Right atrium auricular region (tissue), 2 donors: ENCODE measurements at regions not wholly inside any gene's neighbourhood (a gene's known extent, or its start where the extent isn't known, plus 50 kb on each side); places are given as distances from the start of the nearest gene placed in this dataset.

Experiments used
- DNase-seq: peaks from one replicate; pipeline ENCODE4 v3.0.0-alpha.2; 2019; ENCODE audit warnings: low spot score
- H3K27ac ChIP-seq, 2 donors: fragments of 200-600 bp; sonication (generic); 1 replicate in 1 of 2; 2 replicates in 1 of 2; pipeline ENCODE4 v1.5.1; 2016 to 2019
- H3K27me3 ChIP-seq, 2 donors: fragments of 200-600 bp; sonication (generic); one replicate each; pipeline versions ENCODE4 v1.5.1 to v1.6.0; 2017 to 2019
- H3K36me3 ChIP-seq: fragments of 200-600 bp; sonication (generic); one replicate; pipeline ENCODE4 v1.5.1; 2016
- H3K4me1 ChIP-seq, 2 donors: fragments of 200-600 bp; sonication (generic); one replicate each; pipeline versions ENCODE4 v1.5.1 to v1.6.0; 2017 to 2019
- H3K4me3 ChIP-seq, 2 donors: fragments of 200-600 bp; sonication (generic); 1 replicate in 1 of 2; 2 replicates in 1 of 2; pipeline ENCODE4 v1.5.1; 2017 to 2019; ENCODE audit warnings: mild to moderate bottlenecking in 1 of 2, moderate library complexity in 1 of 2
- H3K9me3 ChIP-seq, 2 donors: fragments of 200-600 bp; sonication (generic); one replicate each; pipeline ENCODE4 v1.5.1; 2019
- TF ChIP-seq, protein P1 (sequence below), 2 donors: fragments of 200-600 bp; sonication (generic); IDR thresholded peaks; one replicate each; pipeline ENCODE4 v1.5.1; 2019; ENCODE audit warnings: antibody characterized with exemption in 2 of 2

GRCh38 chr15:69723404-69724096 is 270.9 kb downstream of the RPLP1 start:
- Histone ChIP-seq H3K27me3 (no peaks in the 10 kb centered on the region), H3K4me1 (peaks cover 0 to 6% of the 10 kb centered on the region in 2 donors), H3K27ac (no peak overlapping the region), H3K4me3 (no peak overlapping the region), H3K9me3 (no peaks in the 10 kb centered on the region), H3K36me3 (no peaks in the 10 kb centered on the region)
- TF ChIP-seq, protein P1, sequence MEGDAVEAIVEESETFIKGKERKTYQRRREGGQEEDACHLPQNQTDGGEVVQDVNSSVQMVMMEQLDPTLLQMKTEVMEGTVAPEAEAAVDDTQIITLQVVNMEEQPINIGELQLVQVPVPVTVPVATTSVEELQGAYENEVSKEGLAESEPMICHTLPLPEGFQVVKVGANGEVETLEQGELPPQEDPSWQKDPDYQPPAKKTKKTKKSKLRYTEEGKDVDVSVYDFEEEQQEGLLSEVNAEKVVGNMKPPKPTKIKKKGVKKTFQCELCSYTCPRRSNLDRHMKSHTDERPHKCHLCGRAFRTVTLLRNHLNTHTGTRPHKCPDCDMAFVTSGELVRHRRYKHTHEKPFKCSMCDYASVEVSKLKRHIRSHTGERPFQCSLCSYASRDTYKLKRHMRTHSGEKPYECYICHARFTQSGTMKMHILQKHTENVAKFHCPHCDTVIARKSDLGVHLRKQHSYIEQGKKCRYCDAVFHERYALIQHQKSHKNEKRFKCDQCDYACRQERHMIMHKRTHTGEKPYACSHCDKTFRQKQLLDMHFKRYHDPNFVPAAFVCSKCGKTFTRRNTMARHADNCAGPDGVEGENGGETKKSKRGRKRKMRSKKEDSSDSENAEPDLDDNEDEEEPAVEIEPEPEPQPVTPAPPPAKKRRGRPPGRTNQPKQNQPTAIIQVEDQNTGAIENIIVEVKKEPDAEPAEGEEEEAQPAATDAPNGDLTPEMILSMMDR (IDR thresholded peaks at IDR 0.05) = no peak
- no peak for DNase-seq

DNA sequence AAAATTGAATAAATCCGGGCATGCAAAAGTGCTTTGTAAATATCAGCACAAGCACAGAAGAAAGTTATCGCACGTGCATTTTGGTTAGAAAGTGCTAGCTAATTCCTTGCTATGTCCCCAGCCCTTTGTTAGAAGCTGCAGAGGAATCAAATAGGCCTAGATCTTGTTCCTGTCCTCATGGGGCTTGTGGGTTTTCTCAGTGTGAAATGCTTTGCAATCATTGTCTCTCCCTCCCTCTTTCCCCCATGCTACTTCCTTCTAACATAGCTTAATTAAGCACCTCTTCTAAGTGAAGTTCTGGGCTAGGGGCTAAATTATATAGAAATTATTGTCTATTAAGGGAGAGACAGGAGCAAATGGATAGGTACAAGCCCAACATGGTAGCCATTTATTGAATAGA is 271.7 kb downstream of the RPLP1 start:
- H3K4me3 ChIP-seq = no peak overlapping the region
- peaks cover 0 to 6% of the 10 kb centered on the region in 2 donors for H3K4me1 ChIP-seq
- H3K27me3 ChIP-seq = no peaks in the 10 kb centered on the region
- no peak overlapping the region for H3K27ac ChIP-seq
- no peaks in the 10 kb centered on the region for H3K9me3 ChIP-seq
- DNase-seq = no peak
- H3K36me3 ChIP-seq = no peaks in the 10 kb centered on the region
- TF ChIP-seq, protein P1 (IDR thresholded peaks at IDR 0.05) = no peak

DNA sequence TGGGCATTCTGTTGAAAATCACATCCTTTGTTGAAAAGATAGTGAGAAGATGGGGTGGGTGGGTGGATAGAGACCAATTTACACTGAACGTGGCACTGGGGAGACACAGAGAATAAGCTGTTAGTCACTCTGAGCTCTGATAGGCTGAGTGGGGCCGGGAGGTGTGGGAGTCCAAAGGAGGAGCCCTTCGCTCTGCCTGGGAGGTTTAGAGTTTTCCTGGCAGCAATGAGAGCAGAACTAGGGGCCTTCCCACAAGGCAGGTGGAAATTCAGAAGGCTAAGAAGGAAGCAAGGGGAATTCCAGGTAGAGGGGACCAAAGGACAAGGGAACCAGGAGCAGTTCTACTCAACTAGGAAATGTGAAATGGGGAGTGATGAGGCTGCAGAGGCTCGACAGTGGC is 272.7 kb downstream of the RPLP1 start:
- DNase-seq = no peak
- no peak overlapping the region for H3K27ac ChIP-seq
- peaks cover 0 to 6% of the 10 kb centered on the region in 2 donors for H3K4me1 ChIP-seq
- H3K36me3 ChIP-seq = no peaks in the 10 kb centered on the region
- H3K4me3 ChIP-seq = no peak overlapping the region
- TF ChIP-seq, protein P1 (IDR thresholded peaks at IDR 0.05) = no peak
- no peaks in the 10 kb centered on the region for H3K27me3 ChIP-seq
- H3K9me3 ChIP-seq = no peaks in the 10 kb centered on the region

DNA sequence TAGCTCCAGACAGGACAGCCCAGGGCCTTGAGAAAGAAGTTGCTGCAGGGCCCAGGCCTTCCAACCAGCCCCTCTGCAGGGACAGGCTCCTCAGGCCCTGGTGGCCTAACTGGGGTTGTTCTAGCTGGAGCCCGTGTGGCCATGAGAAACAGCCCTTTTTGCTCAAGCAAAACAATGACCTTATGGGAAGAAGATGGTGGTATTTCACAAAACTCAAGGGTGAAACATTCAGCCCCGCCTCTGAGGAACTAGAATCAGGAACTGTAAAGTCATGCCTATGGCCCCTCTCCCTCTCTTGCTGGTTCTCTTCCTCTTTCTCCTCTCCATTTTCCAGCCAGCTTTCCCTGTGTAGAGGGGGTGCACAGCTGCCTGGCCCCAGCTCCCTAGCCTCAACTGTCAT is 273.3 kb downstream of the RPLP1 start:
- DNase-seq = no peak
- H3K9me3 ChIP-seq = no peaks in the 10 kb centered on the region
- TF ChIP-seq, protein P1 (IDR thresholded peaks at IDR 0.05) = no peak
- H3K4me1 ChIP-seq = peaks cover 0 to 6% of the 10 kb centered on the region in 2 donors
- no peaks in the 10 kb centered on the region for H3K36me3 ChIP-seq
- no peak overlapping the region for H3K27ac ChIP-seq
- no peak overlapping the region for H3K4me3 ChIP-seq
- H3K27me3 ChIP-seq = no peaks in the 10 kb centered on the region

- H3K27me3 ChIP-seq = no peaks in the 10 kb centered on the region
- no peaks in the 10 kb centered on the region for H3K9me3 ChIP-seq
- H3K4me1 ChIP-seq = peaks cover 0 to 6% of the 10 kb centered on the region in 2 donors
- H3K27ac ChIP-seq = no peak overlapping the region
- TF ChIP-seq, protein P1 (IDR thresholded peaks at IDR 0.05) = no peak
- DNase-seq = no peak
- H3K4me3 ChIP-seq = no peak overlapping the region
- H3K36me3 ChIP-seq = no peaks in the 10 kb centered on the region
Measured at GRCh38 chr15:69727121-69727924, 274.7 kb downstream of the RPLP1 start.
